Osteoblast (primary cell): ENCODE measurements at regions not wholly inside any gene's neighbourhood (a gene's known extent, or its start where the extent isn't known, plus 50 kb on each side); places are given as distances from the start of the nearest gene placed in this dataset.

ENCODE experiments used
- DNase-seq: peaks from one replicate; pipeline ENCODE4 v3.0.0; 2011; ENCODE audit warnings: low spot score, mixed read lengths; ENCODE audit not compliant: insufficient read length; ENCODE audit errors: missing footprints
- H2AFZ ChIP-seq: 2 replicates; pipeline ENCODE4 v1.6.0; 2011; ENCODE audit warnings: mild to moderate bottlenecking, low read length
- H3K27ac ChIP-seq: 2 replicates; pipeline ENCODE4 v1.5.1; 2011; ENCODE audit warnings: mild to moderate bottlenecking, low read depth, low read length, moderate library complexity
- H3K27me3 ChIP-seq: 2 replicates; pipeline ENCODE4 v1.6.0; 2012; ENCODE audit warnings: mild to moderate bottlenecking, control low read depth, inconsistent platforms, low read length, moderate library complexity; ENCODE audit not compliant: insufficient read depth
- H3K36me3 ChIP-seq: 2 replicates; pipeline ENCODE4 v1.5.1; 2011; ENCODE audit warnings: mild to moderate bottlenecking, low read length, control low read depth, moderate library complexity; ENCODE audit not compliant: insufficient read depth
- H3K4me1 ChIP-seq: 2 replicates; pipeline ENCODE4 v1.5.1; 2011; ENCODE audit warnings: mild to moderate bottlenecking, low read length, control low read depth, moderate library complexity; ENCODE audit not compliant: insufficient read depth
- H3K4me2 ChIP-seq: 2 replicates; pipeline ENCODE4 v1.6.0; 2011; ENCODE audit warnings: mild to moderate bottlenecking, low read length; ENCODE audit not compliant: insufficient read depth
- H3K4me3 ChIP-seq: fragments of 200-600 bp; sonication (generic); 3 replicates; pipeline ENCODE4 v1.5.1; 2012; ENCODE audit warnings: mild to moderate bottlenecking, low read length, inconsistent platforms; ENCODE audit not compliant: insufficient read depth
- H3K79me2 ChIP-seq: 2 replicates; pipeline ENCODE4 v1.6.0; 2012; ENCODE audit warnings: mild to moderate bottlenecking, low read length, control low read depth, inconsistent platforms; ENCODE audit not compliant: insufficient read depth
- H3K9me3 ChIP-seq: 2 replicates; pipeline ENCODE4 v1.5.1; 2011; ENCODE audit warnings: low read depth, low read length, control low read depth
- H4K20me1 ChIP-seq: 2 replicates; pipeline ENCODE4 v1.6.0; 2012; ENCODE audit warnings: mild to moderate bottlenecking, low read length, control low read depth; ENCODE audit not compliant: insufficient read depth
- TF ChIP-seq, protein P1 (sequence below): IDR thresholded peaks from 2 replicates; pipeline ENCODE4 v1.5.1; 2011; ENCODE audit warnings: mild to moderate bottlenecking, low read depth, low read length, moderate library complexity; ENCODE audit errors: extremely low read depth

DNA sequence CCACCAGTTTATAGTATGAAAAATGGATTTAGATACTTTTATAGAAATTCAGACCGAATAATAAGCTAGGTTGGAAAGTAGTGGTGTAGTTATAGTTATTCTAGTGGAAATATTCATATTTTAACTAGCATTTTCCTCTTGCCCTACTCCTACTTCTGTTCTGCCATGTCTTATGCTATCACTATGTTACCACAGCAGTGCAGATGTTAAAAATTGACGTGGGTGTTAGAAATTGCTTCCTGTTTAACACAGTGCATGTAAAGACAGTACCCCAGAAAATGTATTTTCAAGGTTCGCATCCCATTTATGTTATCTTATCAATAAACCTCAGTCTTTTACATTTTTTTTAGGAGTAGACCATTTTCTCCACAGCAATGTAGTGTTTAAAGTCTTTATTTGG lies 774.2 kb upstream of the CDH10 start:
- Histone ChIP-seq H4K20me1 (no peaks in the 10 kb centered on the region), H3K9me3 (no peaks in the 10 kb centered on the region), H3K36me3 (no peaks in the 10 kb centered on the region), H3K4me2 (no peak overlapping the region), H3K4me1 (no peaks in the 10 kb centered on the region), H2AFZ (no peak overlapping the region), H3K27me3 (no peaks in the 10 kb centered on the region), H3K4me3 (no peak overlapping the region), H3K27ac (no peak overlapping the region), H3K79me2 (no peaks in the 10 kb centered on the region)
- no peak for DNase-seq
- TF ChIP-seq, protein P1, sequence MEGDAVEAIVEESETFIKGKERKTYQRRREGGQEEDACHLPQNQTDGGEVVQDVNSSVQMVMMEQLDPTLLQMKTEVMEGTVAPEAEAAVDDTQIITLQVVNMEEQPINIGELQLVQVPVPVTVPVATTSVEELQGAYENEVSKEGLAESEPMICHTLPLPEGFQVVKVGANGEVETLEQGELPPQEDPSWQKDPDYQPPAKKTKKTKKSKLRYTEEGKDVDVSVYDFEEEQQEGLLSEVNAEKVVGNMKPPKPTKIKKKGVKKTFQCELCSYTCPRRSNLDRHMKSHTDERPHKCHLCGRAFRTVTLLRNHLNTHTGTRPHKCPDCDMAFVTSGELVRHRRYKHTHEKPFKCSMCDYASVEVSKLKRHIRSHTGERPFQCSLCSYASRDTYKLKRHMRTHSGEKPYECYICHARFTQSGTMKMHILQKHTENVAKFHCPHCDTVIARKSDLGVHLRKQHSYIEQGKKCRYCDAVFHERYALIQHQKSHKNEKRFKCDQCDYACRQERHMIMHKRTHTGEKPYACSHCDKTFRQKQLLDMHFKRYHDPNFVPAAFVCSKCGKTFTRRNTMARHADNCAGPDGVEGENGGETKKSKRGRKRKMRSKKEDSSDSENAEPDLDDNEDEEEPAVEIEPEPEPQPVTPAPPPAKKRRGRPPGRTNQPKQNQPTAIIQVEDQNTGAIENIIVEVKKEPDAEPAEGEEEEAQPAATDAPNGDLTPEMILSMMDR: no peak

- Histone ChIP-seq H3K4me1 (no peaks in the 10 kb centered on the region), H3K79me2 (no peaks in the 10 kb centered on the region), H2AFZ (no peak overlapping the region), H3K4me3 (no peak overlapping the region), H3K36me3 (no peaks in the 10 kb centered on the region), H3K9me3 (no peaks in the 10 kb centered on the region), H4K20me1 (no peaks in the 10 kb centered on the region), H3K27me3 (no peaks in the 10 kb centered on the region), H3K4me2 (no peak overlapping the region), H3K27ac (no peak overlapping the region)
- TF ChIP-seq, protein P1: no peak
- DNase-seq: no peak
Measured at GRCh38 chr5:25418319-25418859, 773.6 kb upstream of the CDH10 start.

GRCh38 chr5:25416960-25417359 lies 772.2 kb upstream of the CDH10 start:
- no peak for DNase-seq
- H2AFZ ChIP-seq: no peak overlapping the region
- H3K27ac ChIP-seq: no peak overlapping the region
- H3K4me3 ChIP-seq: no peak overlapping the region
- H3K36me3 ChIP-seq: no peaks in the 10 kb centered on the region
- H3K79me2 ChIP-seq: no peaks in the 10 kb centered on the region
- TF ChIP-seq, protein P1: no peak
- no peaks in the 10 kb centered on the region for H3K4me1 ChIP-seq
- no peaks in the 10 kb centered on the region for H3K9me3 ChIP-seq
- no peak overlapping the region for H3K4me2 ChIP-seq
- H4K20me1 ChIP-seq: no peaks in the 10 kb centered on the region
- no peaks in the 10 kb centered on the region for H3K27me3 ChIP-seq

GRCh38 chr5:25415970-25416369 lies 771.2 kb upstream of the CDH10 start:
- Histone ChIP-seq H2AFZ (no peak overlapping the region), H3K27me3 (no peaks in the 10 kb centered on the region), H4K20me1 (no peaks in the 10 kb centered on the region), H3K4me3 (no peak overlapping the region), H3K36me3 (no peaks in the 10 kb centered on the region), H3K4me2 (no peak overlapping the region), H3K9me3 (no peaks in the 10 kb centered on the region), H3K79me2 (no peaks in the 10 kb centered on the region), H3K27ac (no peak overlapping the region), H3K4me1 (no peaks in the 10 kb centered on the region)
- TF ChIP-seq, protein P1: no peak
- no peak for DNase-seq
